Neuronal stem cell (in vitro differentiated cells): ENCODE measurements at regions not wholly inside any gene's neighbourhood (a gene's known extent, or its start where the extent isn't known, plus 50 kb on each side); places are given as distances from the start of the nearest gene placed in this dataset.

Source experiments
- DNase-seq: peaks from one replicate; pipeline ENCODE4 v3.0.0-alpha.2; 2013; ENCODE audit warnings: low spot score
- H2AFZ ChIP-seq: one replicate; pipeline ENCODE4 v1.6.1; 2013; ENCODE audit warnings: mild to moderate bottlenecking, low read length, inconsistent platforms
- H2AK5ac ChIP-seq: 2 replicates; pipeline ENCODE4 v1.6.1; 2013; ENCODE audit warnings: low read depth, mild to moderate bottlenecking, inconsistent platforms, low read length, moderate library complexity, mixed read lengths
- H2BK120ac ChIP-seq: 2 replicates; pipeline ENCODE4 v1.6.1; 2013; ENCODE audit warnings: low read depth, mild to moderate bottlenecking, inconsistent platforms, low read length, moderate library complexity, mixed read lengths
- H2BK12ac ChIP-seq: one replicate; pipeline ENCODE4 v1.6.1; 2013; ENCODE audit warnings: low read length, inconsistent platforms
- H2BK15ac ChIP-seq: 2 replicates; pipeline ENCODE4 v1.6.1; 2013; ENCODE audit warnings: mild to moderate bottlenecking, low read length, inconsistent platforms, mixed read lengths
- H2BK5ac ChIP-seq: one replicate; pipeline ENCODE4 v1.6.1; 2013; ENCODE audit warnings: inconsistent platforms, mild to moderate bottlenecking, low read length, moderate library complexity
- H3K14ac ChIP-seq: one replicate; pipeline ENCODE4 v1.6.1; 2013; ENCODE audit warnings: low read length, inconsistent platforms
- H3K18ac ChIP-seq: 2 replicates; pipeline ENCODE4 v1.6.1; 2013; ENCODE audit warnings: low read length, inconsistent platforms
- H3K23ac ChIP-seq: 2 replicates; pipeline ENCODE4 v1.6.1; 2013; ENCODE audit warnings: low read depth, mild to moderate bottlenecking, mixed read lengths, low read length, inconsistent platforms; ENCODE audit not compliant: poor library complexity
- H3K27ac ChIP-seq: replicated peaks from 3 replicates; pipeline ENCODE4 v1.5.1; 2013; ENCODE audit warnings: low read length, inconsistent platforms
- H3K27me3 ChIP-seq, 3 experiments: 2 replicates each; pipeline ENCODE4 v1.6.1; 2013; ENCODE audit warnings: low read length in 3 of 3, mild to moderate bottlenecking in 2 of 3, inconsistent platforms in 1 of 3, low read depth in 1 of 3, mixed read lengths in 1 of 3, moderate library complexity in 1 of 3; ENCODE audit not compliant: control insufficient read depth in 3 of 3, insufficient read depth in 3 of 3
- H3K36me3 ChIP-seq, 2 donors: replicated peaks in 1 of 2; 2 replicates each; pipeline ENCODE4 v1.6.1; 2013; ENCODE audit warnings: low read length in 2 of 2; ENCODE audit not compliant: control insufficient read depth in 2 of 2, insufficient read depth in 2 of 2
- H3K4ac ChIP-seq: 2 replicates; pipeline ENCODE4 v1.6.1; 2013; ENCODE audit warnings: inconsistent platforms, mild to moderate bottlenecking, low read length, moderate library complexity
- H3K4me1 ChIP-seq, 2 donors: 1 replicate in 1 of 2; 2 replicates in 1 of 2; pipeline ENCODE4 v1.6.1; 2013; ENCODE audit warnings: low read length in 2 of 2, low read depth in 1 of 2; ENCODE audit not compliant: control insufficient read depth in 2 of 2, insufficient read depth in 1 of 2
- H3K4me2 ChIP-seq: one replicate; pipeline ENCODE4 v1.6.1; 2013; ENCODE audit warnings: mild to moderate bottlenecking, low read length, inconsistent platforms; ENCODE audit not compliant: insufficient read depth, poor library complexity, severe bottlenecking
- H3K4me3 ChIP-seq, 2 donors: 2 replicates each; pipeline ENCODE4 v1.5.1; 2013; ENCODE audit warnings: low read length in 2 of 2, mild to moderate bottlenecking in 2 of 2, inconsistent platforms in 1 of 2, moderate library complexity in 1 of 2
- H3K79me1 ChIP-seq: one replicate; pipeline ENCODE4 v1.6.1; 2013; ENCODE audit warnings: low read depth, mild to moderate bottlenecking, inconsistent platforms, low read length, moderate library complexity
- H3K9ac ChIP-seq: one replicate; pipeline ENCODE4 v1.6.1; 2013; ENCODE audit warnings: mild to moderate bottlenecking, low read depth, low read length, inconsistent platforms; ENCODE audit not compliant: poor library complexity
- H3K9me3 ChIP-seq, 2 donors: replicated peaks in 1 of 2; 2 replicates each; pipeline versions ENCODE3 to v1.6.1; 2013; ENCODE audit warnings: low read length in 2 of 2, mild to moderate bottlenecking in 2 of 2, inconsistent platforms in 1 of 2, low read depth in 1 of 2, mixed read lengths in 1 of 2, moderate library complexity in 1 of 2; ENCODE audit not compliant: control insufficient read depth in 2 of 2, insufficient read depth in 1 of 2
- H4K8ac ChIP-seq: one replicate; pipeline ENCODE4 v1.6.1; 2013; ENCODE audit warnings: low read depth, mild to moderate bottlenecking, inconsistent platforms, low read length, moderate library complexity
- H4K91ac ChIP-seq: one replicate; pipeline ENCODE4 v1.6.1; 2013; ENCODE audit warnings: low read length, low read depth, mild to moderate bottlenecking, inconsistent platforms; ENCODE audit not compliant: poor library complexity
- WGBS, 2 donors: extraction: QIAGEN DNeasy Blood & Tissue Kit; methylation state at CpG; one replicate each; pipeline ENCODE4 v1.1.7; 2013; ENCODE audit warnings: missing lambda C conversion rate in 2 of 2, mixed read lengths in 1 of 2; ENCODE audit not compliant: insufficient read length in 2 of 2, insufficient replicate concordance in 1 of 2; ENCODE audit errors: extremely low coverage in 2 of 2; 5-methylcytosine and 5-hydroxymethylcytosine counted together

- Histone ChIP-seq H4K91ac (no peak overlapping the region), H3K4me2 (no peak overlapping the region), H3K18ac (no peak overlapping the region), H3K23ac (no peak overlapping the region), H3K27ac (no peak overlapping the region), H3K27me3 (no peaks in the 10 kb centered on the region), H2AFZ (no peak overlapping the region), H3K36me3 (no peaks in the 10 kb centered on the region), H2AK5ac (no peak overlapping the region), H2BK5ac (no peak overlapping the region), H2BK12ac (no peak overlapping the region), H2BK15ac (no peak overlapping the region), H3K4ac (no peak overlapping the region), H3K9me3 (peaks cover 0 to 41% of the 10 kb centered on the region in 2 donors), H3K4me3 (no peak overlapping the region), H3K14ac (no peak overlapping the region), H3K79me1 (no peaks in the 10 kb centered on the region), H2BK120ac (no peak overlapping the region), H4K8ac (no peak overlapping the region), H3K4me1 (no peaks in the 10 kb centered on the region), H3K9ac (no peak overlapping the region)
- no peak for DNase-seq
- WGBS, 2 donors, result no CpG with 5 or more reads among the region's 1 CpG
These were observed 75.9 kb downstream of the SCGB2B2 start for GRCh38 chr19:34601071-34601470.

- Histone ChIP-seq H2AK5ac (no peak overlapping the region), H3K9me3 (peaks cover 0 to 45% of the 10 kb centered on the region in 2 donors), H3K4ac (no peak overlapping the region)
These were observed 76.6 kb downstream of the SCGB2B2 start for GRCh38 chr19:34600366-34600765.

GRCh38 chr19:34598217-34599155 lies 78.5 kb downstream of the SCGB2B2 start:
- no peak for DNase-seq
- Histone ChIP-seq H3K4me1 (no peaks in the 10 kb centered on the region), H2BK5ac (no peak overlapping the region), H2BK12ac (no peak overlapping the region), H3K9me3 (peaks cover 0 to 46% of the 10 kb centered on the region in 2 donors), H3K27me3 (no peaks in the 10 kb centered on the region), H3K18ac (no peak overlapping the region), H2BK120ac (no peak overlapping the region), H3K9ac (no peak overlapping the region), H4K91ac (no peak overlapping the region), H3K4me3 (no peak overlapping the region), H2AFZ (no peak overlapping the region), H2AK5ac (no peak overlapping the region), H4K8ac (no peak overlapping the region), H3K36me3 (no peaks in the 10 kb centered on the region), H3K27ac (no peak overlapping the region), H3K4ac (no peak overlapping the region), H2BK15ac (no peak overlapping the region), H3K4me2 (no peak overlapping the region), H3K23ac (no peak overlapping the region), H3K79me1 (no peaks in the 10 kb centered on the region), H3K14ac (no peak overlapping the region)
- WGBS, 2 donors, result no CpG with 5 or more reads among the region's 9 CpGs

More at GRCh38 chr19:34600366-34600765, 76.6 kb downstream of the SCGB2B2 start:
- Histone ChIP-seq H3K79me1 (no peaks in the 10 kb centered on the region), H3K27ac (no peak overlapping the region), H4K8ac (no peak overlapping the region), H2AFZ (no peak overlapping the region), H3K18ac (no peak overlapping the region), H3K4me1 (no peaks in the 10 kb centered on the region), H2BK120ac (no peak overlapping the region), H3K36me3 (no peaks in the 10 kb centered on the region), H3K27me3 (no peaks in the 10 kb centered on the region), H3K4me2 (no peak overlapping the region), H2BK5ac (no peak overlapping the region), H4K91ac (no peak overlapping the region), H3K9ac (no peak overlapping the region), H3K23ac (no peak overlapping the region), H3K4me3 (no peak overlapping the region), H3K14ac (no peak overlapping the region), H2BK15ac (no peak overlapping the region), H2BK12ac (no peak overlapping the region)
- no peak for DNase-seq
- no CpG with 5 or more reads among the region's 4 CpGs for WGBS, 2 donors

GRCh38 chr19:34597596-34597995 lies 79.4 kb downstream of the SCGB2B2 start:
- Histone ChIP-seq H2AK5ac (no peak overlapping the region), H2BK5ac (no peak overlapping the region), H3K79me1 (no peaks in the 10 kb centered on the region), H4K91ac (no peak overlapping the region), H2BK12ac (no peak overlapping the region), H3K4me1 (no peaks in the 10 kb centered on the region), H2BK15ac (no peak overlapping the region), H3K18ac (no peak overlapping the region), H4K8ac (no peak overlapping the region), H3K9me3 (peaks cover 0 to 43% of the 10 kb centered on the region in 2 donors), H3K9ac (no peak overlapping the region), H3K14ac (no peak overlapping the region), H3K4ac (no peak overlapping the region), H2AFZ (no peak overlapping the region), H3K4me3 (no peak overlapping the region), H3K27ac (no peak overlapping the region), H3K4me2 (no peak overlapping the region), H3K27me3 (no peaks in the 10 kb centered on the region), H3K36me3 (no peaks in the 10 kb centered on the region), H2BK120ac (no peak overlapping the region), H3K23ac (no peak overlapping the region)
- DNase-seq, result no peak
- no CpG with 5 or more reads among the region's 9 CpGs for WGBS, 2 donors
